DOHH2 (cell line): ENCODE measurements at regions not wholly inside any gene's neighbourhood (a gene's known extent, or its start where the extent isn't known, plus 50 kb on each side); places are given as distances from the start of the nearest gene placed in this dataset.

ENCODE experiments used
- H3F3A ChIP-seq: fragments of 200-600 bp; sonication (generic), shearing (Covaris generic); 2 replicates; pipeline ENCODE4 v1.6.0; 2016; ENCODE audit warnings: antibody characterized with exemption, mild to moderate bottlenecking; ENCODE audit not compliant: control insufficient read depth, insufficient read depth
- H3K27ac ChIP-seq: fragments of 200-600 bp; sonication (generic); 2 replicates; pipeline ENCODE4 v1.5.1; 2014; ENCODE audit warnings: low read depth, mild to moderate bottlenecking, low read length, moderate library complexity
- H3K27me3 ChIP-seq: fragments of 200-600 bp; sonication (generic); 2 replicates; pipeline ENCODE4 v1.6.1; 2014; ENCODE audit warnings: mild to moderate bottlenecking, low read length, mixed read lengths; ENCODE audit not compliant: control insufficient read depth
- H3K36me3 ChIP-seq: fragments of 200-600 bp; sonication (generic); 2 replicates; pipeline ENCODE4 v1.6.1; 2014; ENCODE audit warnings: mild to moderate bottlenecking, low read length, moderate library complexity, mixed read lengths; ENCODE audit not compliant: control insufficient read depth
- H3K4me1 ChIP-seq: fragments of 200-600 bp; sonication (generic); 2 replicates; pipeline ENCODE4 v1.6.1; 2014; ENCODE audit warnings: mild to moderate bottlenecking, low read length, mixed read lengths; ENCODE audit not compliant: control insufficient read depth
- H3K4me2 ChIP-seq: fragments of 200-600 bp; sonication (generic); 2 replicates; pipeline ENCODE4 v1.6.0; 2014; ENCODE audit warnings: mild to moderate bottlenecking, low read length, moderate library complexity
- H3K4me3 ChIP-seq: fragments of 200-600 bp; sonication (generic); 2 replicates; pipeline ENCODE4 v1.5.1; 2014; ENCODE audit warnings: mild to moderate bottlenecking, low read length, mixed read lengths
- H3K79me2 ChIP-seq: fragments of 200-600 bp; sonication (generic); 2 replicates; pipeline ENCODE4 v1.6.1; 2014; ENCODE audit warnings: mild to moderate bottlenecking, low read length, mixed read lengths; ENCODE audit not compliant: control insufficient read depth
- H3K9me2 ChIP-seq: fragments of 200-600 bp; sonication (generic); replicated peaks from 2 replicates; pipeline ENCODE4 v1.6.1; 2014; ENCODE audit warnings: mild to moderate bottlenecking, low read length, mixed read lengths; ENCODE audit not compliant: control insufficient read depth
- H3K9me3 ChIP-seq: fragments of 200-600 bp; sonication (generic); 2 replicates; pipeline ENCODE4 v1.6.1; 2014; ENCODE audit warnings: antibody characterized with exemption, low read length, mixed read lengths; ENCODE audit not compliant: control insufficient read depth, insufficient read depth
- H4K20me1 ChIP-seq: fragments of 200-600 bp; sonication (generic); 2 replicates; pipeline ENCODE4 v1.6.0; 2014; ENCODE audit warnings: low read depth, mild to moderate bottlenecking, antibody characterized with exemption, low read length, moderate library complexity; ENCODE audit not compliant: control insufficient read depth, insufficient read depth
- EZH2phosphoT487 ChIP-seq: fragments of 200-600 bp; sonication (generic); IDR thresholded peaks from 2 replicates; pipeline ENCODE4 v1.6.1; 2017; ENCODE audit warnings: borderline replicate concordance, mild to moderate bottlenecking, antibody characterized with exemption, low read length, moderate library complexity, mixed read lengths
- TF ChIP-seq, protein P1 (sequence below): fragments of 200-600 bp; sonication (generic); IDR thresholded peaks from one replicate; pipeline ENCODE4 v1.5.1; 2014; ENCODE audit warnings: antibody characterized with exemption, mild to moderate bottlenecking, low read depth, low read length; ENCODE audit not compliant: poor library complexity, severe bottlenecking

DNA sequence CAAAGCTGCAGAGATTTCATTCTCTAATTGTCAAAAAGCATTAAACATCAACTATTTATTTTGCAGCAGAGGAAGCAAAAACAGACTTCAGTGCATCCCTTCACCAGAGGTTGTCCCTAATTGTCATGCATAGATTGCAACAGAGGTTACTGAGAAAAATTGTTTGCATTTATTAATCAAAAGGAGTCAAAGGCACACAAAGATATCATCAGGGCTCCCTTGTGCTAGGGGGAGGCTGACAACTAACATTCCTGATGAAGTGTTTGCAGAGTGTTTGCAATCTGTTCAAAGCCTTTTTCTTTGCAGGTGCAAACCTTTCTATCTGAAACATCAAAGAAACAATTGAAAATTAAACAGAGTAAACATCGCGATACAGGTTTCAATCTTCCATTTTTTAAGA is 227.5 kb downstream of the TEX36 start:
- H3K27ac ChIP-seq, result no peak overlapping the region
- H3K4me3 ChIP-seq, result no peak overlapping the region
- H3K36me3 ChIP-seq, result no peaks in the 10 kb centered on the region
- no peaks in the 10 kb centered on the region for H4K20me1 ChIP-seq
- H3K27me3 ChIP-seq, result no peaks in the 10 kb centered on the region
- H3K4me1 ChIP-seq, result no peaks in the 10 kb centered on the region
- TF ChIP-seq EZH2phosphoT487, result no peak
- TF ChIP-seq, protein P1, sequence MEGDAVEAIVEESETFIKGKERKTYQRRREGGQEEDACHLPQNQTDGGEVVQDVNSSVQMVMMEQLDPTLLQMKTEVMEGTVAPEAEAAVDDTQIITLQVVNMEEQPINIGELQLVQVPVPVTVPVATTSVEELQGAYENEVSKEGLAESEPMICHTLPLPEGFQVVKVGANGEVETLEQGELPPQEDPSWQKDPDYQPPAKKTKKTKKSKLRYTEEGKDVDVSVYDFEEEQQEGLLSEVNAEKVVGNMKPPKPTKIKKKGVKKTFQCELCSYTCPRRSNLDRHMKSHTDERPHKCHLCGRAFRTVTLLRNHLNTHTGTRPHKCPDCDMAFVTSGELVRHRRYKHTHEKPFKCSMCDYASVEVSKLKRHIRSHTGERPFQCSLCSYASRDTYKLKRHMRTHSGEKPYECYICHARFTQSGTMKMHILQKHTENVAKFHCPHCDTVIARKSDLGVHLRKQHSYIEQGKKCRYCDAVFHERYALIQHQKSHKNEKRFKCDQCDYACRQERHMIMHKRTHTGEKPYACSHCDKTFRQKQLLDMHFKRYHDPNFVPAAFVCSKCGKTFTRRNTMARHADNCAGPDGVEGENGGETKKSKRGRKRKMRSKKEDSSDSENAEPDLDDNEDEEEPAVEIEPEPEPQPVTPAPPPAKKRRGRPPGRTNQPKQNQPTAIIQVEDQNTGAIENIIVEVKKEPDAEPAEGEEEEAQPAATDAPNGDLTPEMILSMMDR, result no peak
- no peaks in the 10 kb centered on the region for H3F3A ChIP-seq
- H3K9me3 ChIP-seq, result no peaks in the 10 kb centered on the region
- no peaks in the 10 kb centered on the region for H3K79me2 ChIP-seq
- no peak overlapping the region for H3K4me2 ChIP-seq
- H3K9me2 ChIP-seq, result no peaks in the 10 kb centered on the region

DNA sequence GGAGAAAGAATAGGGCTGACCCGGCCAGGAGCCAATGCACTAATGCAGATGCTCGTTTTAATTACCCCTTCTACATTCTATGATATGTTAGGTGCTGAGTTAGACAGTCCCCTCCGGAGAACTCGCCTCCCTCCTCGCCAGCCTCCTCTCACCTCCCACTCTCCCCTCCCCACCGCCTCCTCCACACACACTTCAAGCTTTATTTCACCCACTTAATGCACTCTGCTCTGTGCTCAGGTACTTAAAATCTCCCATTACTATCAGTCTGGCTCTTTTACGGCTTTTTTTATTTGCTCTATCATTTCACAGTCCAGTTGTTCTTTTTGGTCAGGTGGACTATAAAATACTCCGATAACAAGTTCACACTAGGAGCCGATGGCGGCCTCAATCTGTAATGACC is 231.6 kb downstream of the TEX36 start:
- H3F3A ChIP-seq, result no peaks in the 10 kb centered on the region

DNA sequence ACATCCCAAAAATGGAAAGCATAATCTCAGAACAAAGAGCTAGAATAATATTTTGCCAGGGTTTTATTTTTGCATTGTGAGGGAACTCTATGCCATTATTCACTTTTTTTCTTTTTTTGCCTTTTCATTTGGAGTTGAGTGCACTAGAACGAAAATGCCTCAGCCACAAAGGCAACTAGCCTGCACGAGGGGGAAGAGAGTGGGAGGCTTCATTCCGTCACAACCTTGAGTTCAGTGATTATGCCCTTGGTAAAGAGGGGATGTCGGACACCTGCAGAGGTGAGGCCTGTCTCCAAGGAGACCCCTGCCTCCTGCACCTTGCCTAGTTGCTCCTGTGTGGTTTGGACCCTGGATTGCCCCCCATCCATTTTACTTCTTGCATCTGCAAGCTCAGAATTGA is 232.7 kb downstream of the TEX36 start:
- Histone ChIP-seq H3K4me3 (no peak overlapping the region), H3K9me2 (no peaks in the 10 kb centered on the region), H3F3A (no peaks in the 10 kb centered on the region), H3K27me3 (no peaks in the 10 kb centered on the region), H3K36me3 (no peaks in the 10 kb centered on the region), H3K9me3 (no peaks in the 10 kb centered on the region), H3K27ac (no peak overlapping the region), H4K20me1 (no peaks in the 10 kb centered on the region), H3K79me2 (no peaks in the 10 kb centered on the region), H3K4me2 (no peak overlapping the region), H3K4me1 (no peaks in the 10 kb centered on the region)
- no peak for TF ChIP-seq EZH2phosphoT487
- TF ChIP-seq, protein P1, result no peak

More for the DNA sequence above, 231.6 kb downstream of the TEX36 start:
- Histone ChIP-seq H3K4me2 (no peak overlapping the region), H4K20me1 (no peaks in the 10 kb centered on the region), H3K27me3 (no peaks in the 10 kb centered on the region), H3K4me3 (no peak overlapping the region), H3K79me2 (no peaks in the 10 kb centered on the region), H3K9me3 (no peaks in the 10 kb centered on the region), H3K9me2 (no peaks in the 10 kb centered on the region), H3K36me3 (no peaks in the 10 kb centered on the region), H3K4me1 (no peaks in the 10 kb centered on the region), H3K27ac (no peak overlapping the region)
- TF ChIP-seq EZH2phosphoT487, result no peak
- TF ChIP-seq, protein P1, result no peak

DNA sequence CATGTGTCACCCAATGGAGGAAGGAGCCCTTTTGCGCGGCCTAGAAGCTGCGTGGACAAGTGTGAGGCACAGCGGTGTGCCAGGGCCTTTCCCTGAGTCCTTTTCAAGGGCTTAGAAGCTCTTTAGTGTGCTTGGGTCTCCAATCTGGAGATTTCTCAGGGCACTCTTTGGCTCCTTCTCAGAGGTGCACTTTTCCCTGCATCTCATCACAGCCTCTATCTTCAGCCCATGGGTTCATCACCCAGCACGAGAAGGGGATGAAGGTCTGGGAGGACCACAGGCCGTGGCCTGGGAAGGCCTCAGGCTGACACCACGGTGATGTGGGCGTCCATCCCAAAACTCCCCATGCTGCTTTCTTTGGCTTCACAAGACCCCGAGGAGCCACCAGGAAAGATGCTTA is 233.4 kb downstream of the TEX36 start:
- TF ChIP-seq, protein P1, result no peak
- TF ChIP-seq EZH2phosphoT487, result no peak
- H3K27ac ChIP-seq, result no peak overlapping the region
- H3F3A ChIP-seq, result no peaks in the 10 kb centered on the region
- no peak overlapping the region for H3K4me3 ChIP-seq
- no peaks in the 10 kb centered on the region for H3K4me1 ChIP-seq
- no peaks in the 10 kb centered on the region for H3K36me3 ChIP-seq
- H3K9me3 ChIP-seq, result no peaks in the 10 kb centered on the region
- H4K20me1 ChIP-seq, result no peaks in the 10 kb centered on the region
- no peaks in the 10 kb centered on the region for H3K9me2 ChIP-seq
- no peaks in the 10 kb centered on the region for H3K27me3 ChIP-seq
- H3K4me2 ChIP-seq, result no peak overlapping the region
- no peaks in the 10 kb centered on the region for H3K79me2 ChIP-seq
